K562 (cell line): ENCODE measurements at regions not wholly inside any gene's neighbourhood (a gene's known extent, or its start where the extent isn't known, plus 50 kb on each side); places are given as distances from the start of the nearest gene placed in this dataset.

ENCODE experiments used
- ATAC-seq: fragments of 200-7000 bp; cut with Tn5 transposase; 3 replicates; pipeline ENCODE4 v1.9.1; 2020; ENCODE audit warnings: moderate library complexity
- BruUV-seq: library from RNA; stranded (reverse); fragments of 400-500 nt; replicated peaks from 2 replicates; lab custom pipeline; 2021; lab: Mats Ljungman, UMichigan
- CTCF ChIA-PET: fragments of 300-600 bp; formaldehyde crosslinking; extraction: SDS; loops from one replicate; lab custom pipeline; 2021; ENCODE audit warnings: low intra/inter-chr PET ratio; lab: Yijun Ruan, JAX
- POLR2A ChIA-PET: fragments of 300-600, 350-650 bp; sonication (Branson Sonifier 250); formaldehyde crosslinking; extraction: SDS; loops from one replicate; lab custom pipeline; 2021; ENCODE audit warnings: antibody characterized with exemption, inconsistent platforms; lab: Yijun Ruan, JAX
- DNase-seq, 4 experiments: peaks; one replicate each; pipeline versions ENCODE4 v3.0.0 to v3.0.0-alpha.2; 2011 to 2018; ENCODE audit warnings: low spot score in 3 of 4, mixed read lengths in 3 of 4; ENCODE audit errors: extremely low read depth in 1 of 4
- FAIRE-seq: peaks from 2 replicates; lab custom pipeline; 2011; peaks lifted over from hg19 to GRCh38; lab: Jason Lieb, UNC
- H2AFZ ChIP-seq: 2 replicates; pipeline ENCODE4 v1.6.0; 2011; ENCODE audit warnings: low read depth, low read length, control low read depth, inconsistent platforms
- H3K27ac ChIP-seq: fragments of 200-600 bp; 3 replicates; pipeline ENCODE4 v1.8.0; 2011; ENCODE audit warnings: low read depth, mild to moderate bottlenecking, control low read depth, inconsistent platforms, low read length, moderate library complexity, mixed read lengths; ENCODE audit errors: extremely low read depth
- H3K27me3 ChIP-seq, 2 experiments: fragments of 300-600 bp in 1 of 2; 2 replicates in 1 of 2; 3 replicates in 1 of 2; pipeline versions ENCODE4 v1.6.0 to v1.8.0; 2011; ENCODE audit warnings: inconsistent platforms in 2 of 2, low read length in 2 of 2, mild to moderate bottlenecking in 1 of 2, mixed read lengths in 1 of 2, moderate library complexity in 1 of 2; ENCODE audit not compliant: control insufficient read depth in 2 of 2, insufficient read depth in 2 of 2
- H3K36me3 ChIP-seq: fragments of 300-600 bp; 3 replicates; pipeline ENCODE4 v1.8.0; 2011; ENCODE audit warnings: mild to moderate bottlenecking, low read length, inconsistent platforms; ENCODE audit not compliant: control insufficient read depth, insufficient read depth
- H3K4me1 ChIP-seq, 2 experiments: fragments of 200-600 bp in 1 of 2; replicated peaks in 1 of 2; 2 replicates in 1 of 2; 3 replicates in 1 of 2; pipeline versions ENCODE4 v1.5.1 to v1.8.0; 2011; ENCODE audit warnings: inconsistent platforms in 2 of 2, low read length in 2 of 2, mild to moderate bottlenecking in 1 of 2, mixed read lengths in 1 of 2, moderate library complexity in 1 of 2; ENCODE audit not compliant: control insufficient read depth in 2 of 2, insufficient read depth in 2 of 2
- H3K4me2 ChIP-seq: 2 replicates; pipeline ENCODE4 v1.6.1; 2011; ENCODE audit warnings: low read length, control low read depth, inconsistent platforms, mixed read lengths; ENCODE audit not compliant: insufficient read depth
- H3K4me3 ChIP-seq: fragments of 200-600 bp; sonication (generic), shearing (Covaris generic); 2 replicates; pipeline ENCODE4 v1.5.1; 2016; ENCODE audit warnings: control low read depth, inconsistent platforms
- H3K79me2 ChIP-seq: fragments of 200-600 bp; 3 replicates; pipeline ENCODE4 v1.8.0; 2011; ENCODE audit warnings: low read length, inconsistent platforms; ENCODE audit not compliant: control insufficient read depth, insufficient read depth
- H3K9ac ChIP-seq, 2 experiments: 2 replicates each; pipeline versions ENCODE4 v1.6.0 to v1.6.1; 2011; ENCODE audit warnings: low read depth in 2 of 2, low read length in 2 of 2, control low read depth in 1 of 2, inconsistent platforms in 1 of 2, mild to moderate bottlenecking in 1 of 2, mixed read lengths in 1 of 2; ENCODE audit not compliant: insufficient read depth in 1 of 2
- H3K9me1 ChIP-seq: one replicate; pipeline ENCODE4 v1.6.0; 2011; ENCODE audit warnings: inconsistent platforms, mild to moderate bottlenecking, low read length, moderate library complexity; ENCODE audit not compliant: control insufficient read depth, insufficient read depth
- H3K9me3 ChIP-seq: replicated peaks from 2 replicates; pipeline ENCODE4 v1.5.1; 2011; ENCODE audit warnings: low read depth, low read length, inconsistent platforms; ENCODE audit not compliant: control insufficient read depth, insufficient read depth
- H4K20me1 ChIP-seq: replicated peaks from 2 replicates; pipeline ENCODE4 v1.6.1; 2011; ENCODE audit warnings: low read length, inconsistent platforms, mixed read lengths; ENCODE audit not compliant: control insufficient read depth, insufficient read depth
- CBX8 ChIP-seq: fragments of 200-600 bp; sonication (generic); IDR thresholded peaks from 2 replicates; pipeline ENCODE4 v1.6.1; 2012; ENCODE audit warnings: borderline replicate concordance, mixed run types, low read depth, mild to moderate bottlenecking, moderate library complexity, mixed read lengths, low read length, control low read depth, inconsistent platforms; ENCODE audit not compliant: poor library complexity, severe bottlenecking; ENCODE audit errors: extremely low read depth
- whole genome bisulfite sequencing: fragments of 100-300 bp; shearing (Covaris generic); methylation state at CpG from one replicate; pipeline ENCODE4 v1.1.6; 2016; ENCODE audit warnings: low coverage, mixed read lengths; ENCODE audit not compliant: insufficient coverage; ENCODE audit errors: missing lambda C conversion rate; 5-methylcytosine and 5-hydroxymethylcytosine counted together
- in situ Hi-C: fragments of 300-500 bp; cut with MboI; formaldehyde crosslinking; loops from 4 replicates; pipeline ENCODE4 v1.15.0; 2018; ENCODE audit warnings: inconsistent platforms, mixed read lengths
- intact Hi-C: fragments of 100-400 bp; cut with micrococcal nuclease; formaldehyde crosslinking; loops from 2 replicates; pipeline ENCODE4 v1.14.2; 2022
- TF ChIP-seq, protein P1 (sequence below): fragments of 250-450 bp; sonication (Bioruptor Pico); IDR thresholded peaks from 2 replicates; pipeline ENCODE4 v1.4.0; 2020; ENCODE audit warnings: borderline replicate concordance
- TF ChIP-seq, protein P2 (sequence below): IDR thresholded peaks from 2 replicates; pipeline ENCODE4 v1.6.1; 2011; ENCODE audit warnings: borderline replicate concordance, low read depth, mild to moderate bottlenecking, moderate library complexity, low read length; ENCODE audit not compliant: insufficient read depth, poor library complexity, severe bottlenecking

DNA sequence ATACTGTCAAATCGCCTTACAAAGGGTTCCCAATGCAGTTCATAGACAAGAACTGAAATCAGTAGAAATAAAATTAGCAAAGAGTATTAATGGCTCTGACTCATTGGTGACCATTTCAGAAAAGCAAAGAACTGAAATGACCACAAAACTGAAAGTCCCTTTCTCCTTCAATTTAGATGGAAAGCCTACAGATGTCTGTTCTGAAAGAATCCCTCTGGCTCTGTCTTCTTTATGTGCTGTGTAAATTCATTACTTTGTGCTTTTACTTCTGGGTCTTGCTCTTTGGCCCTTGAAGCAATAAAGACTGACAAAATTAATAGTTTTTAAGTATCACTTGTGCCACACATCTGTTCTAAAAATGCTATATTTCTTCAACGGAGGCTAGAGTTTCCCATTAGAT is 62.7 kb upstream of the GPR89A start:
- Histone ChIP-seq H4K20me1 (no peaks in the 10 kb centered on the region), H2AFZ (no peak overlapping the region), H3K9me3 (no peaks in the 10 kb centered on the region; the same call in 1 of the 2 replicates), H3K4me3 (no peak overlapping the region)
- DNase-seq = no peak
- TF ChIP-seq CBX8 = no peak
- TF ChIP-seq, protein P1, sequence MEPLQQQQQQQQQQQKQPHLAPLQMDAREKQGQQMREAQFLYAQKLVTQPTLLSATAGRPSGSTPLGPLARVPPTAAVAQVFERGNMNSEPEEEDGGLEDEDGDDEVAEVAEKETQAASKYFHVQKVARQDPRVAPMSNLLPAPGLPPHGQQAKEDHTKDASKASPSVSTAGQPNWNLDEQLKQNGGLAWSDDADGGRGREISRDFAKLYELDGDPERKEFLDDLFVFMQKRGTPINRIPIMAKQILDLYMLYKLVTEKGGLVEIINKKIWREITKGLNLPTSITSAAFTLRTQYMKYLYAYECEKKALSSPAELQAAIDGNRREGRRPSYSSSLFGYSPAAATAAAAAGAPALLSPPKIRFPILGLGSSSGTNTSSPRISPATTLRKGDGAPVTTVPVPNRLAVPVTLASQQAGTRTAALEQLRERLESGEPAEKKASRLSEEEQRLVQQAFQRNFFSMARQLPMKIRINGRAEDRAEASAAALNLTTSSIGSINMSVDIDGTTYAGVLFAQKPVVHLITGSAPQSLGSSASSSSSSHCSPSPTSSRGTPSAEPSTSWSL = no peak
- TF ChIP-seq, protein P2, sequence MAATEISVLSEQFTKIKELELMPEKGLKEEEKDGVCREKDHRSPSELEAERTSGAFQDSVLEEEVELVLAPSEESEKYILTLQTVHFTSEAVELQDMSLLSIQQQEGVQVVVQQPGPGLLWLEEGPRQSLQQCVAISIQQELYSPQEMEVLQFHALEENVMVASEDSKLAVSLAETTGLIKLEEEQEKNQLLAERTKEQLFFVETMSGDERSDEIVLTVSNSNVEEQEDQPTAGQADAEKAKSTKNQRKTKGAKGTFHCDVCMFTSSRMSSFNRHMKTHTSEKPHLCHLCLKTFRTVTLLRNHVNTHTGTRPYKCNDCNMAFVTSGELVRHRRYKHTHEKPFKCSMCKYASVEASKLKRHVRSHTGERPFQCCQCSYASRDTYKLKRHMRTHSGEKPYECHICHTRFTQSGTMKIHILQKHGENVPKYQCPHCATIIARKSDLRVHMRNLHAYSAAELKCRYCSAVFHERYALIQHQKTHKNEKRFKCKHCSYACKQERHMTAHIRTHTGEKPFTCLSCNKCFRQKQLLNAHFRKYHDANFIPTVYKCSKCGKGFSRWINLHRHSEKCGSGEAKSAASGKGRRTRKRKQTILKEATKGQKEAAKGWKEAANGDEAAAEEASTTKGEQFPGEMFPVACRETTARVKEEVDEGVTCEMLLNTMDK = no peak
- TF ChIP-seq, all 486 proteins: peak for 0
- no peak for FAIRE-seq
- WGBS = 0% methylated on average over 2 of the region's 2 CpGs
- in situ Hi-C loops = no loop called here
- no peaks in the 10 kb centered on the region for H3K9me1 ChIP-seq
- POLR2A ChIA-PET = no interaction called here
- intact Hi-C loops = no loop called here
- H3K36me3 ChIP-seq = no peaks in the 10 kb centered on the region
- H3K4me2 ChIP-seq = no peak overlapping the region
- ATAC-seq = no peak
- no peaks in the 10 kb centered on the region for H3K4me1 ChIP-seq
- peaks cover 2 to 6% of the 10 kb centered on the region in 2 experiments; a peak in 2 of 5 replicates for H3K27me3 ChIP-seq
- no peak overlapping the region for H3K9ac ChIP-seq
- no peak overlapping the region for H3K27ac ChIP-seq
- CTCF ChIA-PET = no interaction called here
- H3K79me2 ChIP-seq = no peaks in the 10 kb centered on the region
- BruUV-seq = no TSS peak
